IgD-negative memory B cell (primary cell): ENCODE measurements at regions not wholly inside any gene's neighbourhood (a gene's known extent, or its start where the extent isn't known, plus 50 kb on each side); places are given as distances from the start of the nearest gene placed in this dataset.
A peak's percentile ranks its signal among the peaks of the same experiment; 100 is the strongest.

Source experiments
- H3K27ac Mint-ChIP-seq, 3 donors: one replicate each; pipeline ENCODE4 v1.8.0; 2020 to 2022; ENCODE audit warnings: mild to moderate bottlenecking in 3 of 3, mixed read lengths in 3 of 3, moderate library complexity in 1 of 3
- H3K27me3 Mint-ChIP-seq: one replicate; pipeline ENCODE4 v1.8.0; 2021; ENCODE audit warnings: mixed read lengths
- H3K36me3 Mint-ChIP-seq: one replicate; pipeline ENCODE4 v1.8.0; 2020; ENCODE audit warnings: mild to moderate bottlenecking, mixed read lengths
- H3K4me1 Mint-ChIP-seq, 3 donors: one replicate each; pipeline ENCODE4 v1.8.0; 2020 to 2022; ENCODE audit warnings: mixed read lengths in 3 of 3, mild to moderate bottlenecking in 1 of 3
- H3K4me3 Mint-ChIP-seq, 4 donors: one replicate each; pipeline ENCODE4 v1.8.0; 2020 to 2022; ENCODE audit warnings: mild to moderate bottlenecking in 4 of 4, mixed read lengths in 4 of 4, moderate library complexity in 3 of 4
- H3K9me3 Mint-ChIP-seq, 3 donors: one replicate each; pipeline ENCODE4 v1.8.0; 2020 to 2021; ENCODE audit warnings: mixed read lengths in 3 of 3, mild to moderate bottlenecking in 1 of 3

DNA sequence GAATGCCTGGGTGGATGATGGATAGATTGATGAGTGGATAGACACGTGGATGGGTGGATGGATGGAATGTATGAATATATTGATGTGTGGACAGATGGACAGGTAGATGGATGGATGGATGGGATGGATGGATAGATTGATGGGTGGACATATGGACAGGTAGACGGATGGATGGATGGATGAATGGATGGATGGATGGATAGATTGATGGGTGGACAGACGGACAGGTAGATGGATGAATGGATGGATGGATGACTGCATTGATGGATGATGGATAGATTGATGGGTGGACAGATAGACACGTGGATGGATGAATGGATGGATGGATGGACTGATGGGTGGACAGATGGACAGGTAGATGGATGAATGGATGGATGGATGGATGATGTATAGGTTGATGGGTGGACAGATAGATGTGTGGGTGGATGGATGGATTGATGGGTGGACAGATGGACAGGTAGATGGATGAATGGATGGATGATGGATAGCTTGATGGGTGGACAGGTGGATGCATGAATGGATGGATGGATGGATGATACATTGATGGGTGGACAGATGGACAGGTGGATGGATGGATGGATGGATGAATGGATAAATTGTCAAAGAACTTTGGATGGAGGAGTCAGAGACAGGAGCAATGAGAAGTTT lies 171.4 kb upstream of the AFDN start:
- H3K27ac Mint-ChIP-seq, result no peak overlapping the region
- H3K36me3 Mint-ChIP-seq, result no peaks in the 10 kb centered on the region
- H3K4me3 Mint-ChIP-seq, result no peak overlapping the region

DNA sequence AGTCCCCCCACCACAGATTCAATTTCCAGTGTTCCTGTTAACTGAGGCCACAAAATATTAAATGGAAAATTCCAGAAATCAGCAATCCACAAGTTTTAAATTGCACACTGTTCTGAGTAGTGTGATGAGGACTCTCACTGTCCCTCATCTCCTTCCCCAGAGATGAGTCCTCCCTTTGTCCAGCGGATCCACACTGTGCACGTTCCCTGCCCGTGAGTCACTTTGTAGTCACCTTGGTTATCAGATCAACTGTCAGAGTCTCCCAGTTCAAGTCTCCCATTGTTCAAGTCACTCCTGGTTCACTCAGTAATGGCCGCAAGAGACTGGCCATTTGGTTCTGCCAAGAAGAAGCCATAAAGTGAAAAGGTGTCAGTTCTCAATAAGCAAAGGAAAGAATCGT lies 168.6 kb upstream of the AFDN start:
- H3K27ac Mint-ChIP-seq, result no peak overlapping the region
- H3K4me1 Mint-ChIP-seq, result no peaks in the 10 kb centered on the region
- H3K27me3 Mint-ChIP-seq, result peaks cover 3% of the 10 kb centered on the region
- H3K9me3 Mint-ChIP-seq, result peaks cover 0 to 2% (median 0%) of the 10 kb centered on the region in 3 donors
- H3K4me3 Mint-ChIP-seq, result no peak overlapping the region
- H3K36me3 Mint-ChIP-seq, result no peaks in the 10 kb centered on the region

More for the DNA sequence above, 171.4 kb upstream of the AFDN start:
- peaks cover 3% of the 10 kb centered on the region for H3K27me3 Mint-ChIP-seq
- peaks cover 0 to 2% (median 0%) of the 10 kb centered on the region in 3 donors for H3K9me3 Mint-ChIP-seq
- no peaks in the 10 kb centered on the region for H3K4me1 Mint-ChIP-seq

DNA sequence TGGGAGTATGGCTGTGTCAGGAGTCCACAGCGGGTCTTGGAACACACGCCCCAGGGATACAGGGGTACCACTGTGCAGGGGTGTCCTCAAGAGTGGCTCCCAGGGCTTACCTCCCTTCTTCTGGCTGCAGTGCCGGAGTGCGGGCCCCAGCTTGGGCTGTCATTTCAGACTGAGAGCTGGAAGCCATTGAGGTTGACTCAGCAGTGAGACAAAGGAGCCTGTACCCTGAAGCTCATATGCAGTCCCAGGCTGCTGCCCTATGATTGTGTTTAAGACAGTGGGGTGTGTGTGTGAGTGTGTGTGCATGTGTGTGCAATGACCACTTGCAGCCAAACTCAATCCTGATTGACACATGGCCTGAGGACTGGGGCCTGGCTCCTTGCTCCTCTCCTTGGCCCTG lies 167.7 kb upstream of the AFDN start:
- Mint-ChIP-seq H3K36me3 (no peaks in the 10 kb centered on the region), H3K27me3 (no peaks in the 10 kb centered on the region), H3K4me1 (no peaks in the 10 kb centered on the region), H3K4me3 (no peak overlapping the region), H3K9me3 (no peaks in the 10 kb centered on the region), H3K27ac (no peak overlapping the region)

DNA sequence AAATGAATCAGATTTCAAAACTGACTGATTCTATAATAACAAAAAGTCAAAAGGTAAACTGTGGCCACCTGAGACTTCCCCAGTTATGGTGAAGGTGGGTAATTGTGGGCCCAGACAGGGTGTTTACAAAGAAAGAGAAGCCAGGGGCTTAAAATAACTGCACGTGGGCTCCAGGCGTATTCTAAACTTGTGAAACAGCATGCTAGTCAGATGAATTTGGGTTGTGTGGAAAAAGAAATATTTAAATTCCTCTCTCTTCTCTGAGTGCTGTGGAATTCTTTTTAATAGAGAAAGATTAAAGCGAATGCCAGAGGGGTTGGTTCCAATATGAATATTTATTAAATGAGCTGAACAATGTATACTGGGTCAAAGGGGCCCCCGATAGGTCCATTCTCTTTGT lies 166.3 kb upstream of the AFDN start:
- Mint-ChIP-seq H3K9me3 (no peaks in the 10 kb centered on the region), H3K27me3 (no peaks in the 10 kb centered on the region), H3K4me3 (no peak overlapping the region), H3K27ac (no peak overlapping the region), H3K36me3 (no peaks in the 10 kb centered on the region), H3K4me1 (no peaks in the 10 kb centered on the region)

DNA sequence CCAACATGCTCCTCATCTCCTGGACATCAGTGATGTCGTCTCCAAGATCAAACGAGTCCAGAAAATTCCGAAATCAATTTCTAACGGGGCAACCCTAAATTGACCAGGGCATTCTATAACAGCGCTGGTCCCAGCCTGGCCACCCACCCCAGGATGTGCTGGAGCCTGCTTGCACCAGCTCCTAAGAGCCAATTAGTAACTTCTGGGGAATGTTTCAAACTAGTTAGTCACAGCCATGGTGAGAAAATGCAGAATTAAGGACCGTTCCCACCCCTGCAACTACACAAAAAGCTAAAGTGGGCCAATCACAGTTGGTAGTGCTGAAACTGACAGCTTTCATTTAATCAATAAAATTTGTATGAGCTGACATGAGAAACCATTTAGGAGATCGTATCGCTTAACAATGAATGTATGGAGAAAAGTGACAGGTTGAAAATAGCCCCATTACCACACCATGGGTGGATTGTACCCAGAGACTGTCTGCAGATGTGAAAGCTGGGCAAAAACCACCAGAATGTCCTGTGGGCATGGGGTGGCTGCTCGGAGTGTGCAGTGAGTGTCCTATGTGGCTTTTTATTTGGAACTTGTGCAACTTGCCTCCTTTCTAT lies 165.7 kb upstream of the AFDN start:
- Mint-ChIP-seq H3K9me3 (no peaks in the 10 kb centered on the region), H3K27me3 (peaks cover 1% of the 10 kb centered on the region)

DNA sequence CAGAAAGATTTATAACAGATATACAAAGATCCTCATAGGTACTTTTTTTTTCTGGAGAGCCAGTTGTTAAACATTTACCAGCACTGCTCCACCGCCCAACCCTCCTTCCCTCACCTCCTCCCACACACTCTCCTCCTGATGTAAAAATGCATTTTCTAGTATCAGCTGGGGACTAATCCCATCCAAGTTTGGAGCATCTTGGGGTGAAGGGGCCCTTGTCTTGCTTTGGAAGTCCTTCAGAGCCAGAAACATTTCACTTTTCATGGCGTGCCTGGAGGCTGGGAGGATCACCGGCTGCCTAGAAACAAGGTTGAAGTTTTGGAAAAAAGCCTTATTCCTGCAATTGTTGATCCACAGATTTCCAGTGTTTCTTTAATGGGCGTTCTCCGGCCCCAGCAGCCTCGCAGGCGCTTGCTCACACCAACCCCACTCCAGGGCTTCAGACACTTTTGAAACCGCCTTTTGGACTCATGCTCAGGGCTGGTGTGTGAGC lies 165.1 kb upstream of the AFDN start:
- no peaks in the 10 kb centered on the region for H3K36me3 Mint-ChIP-seq
- no peak overlapping the region for H3K27ac Mint-ChIP-seq
- H3K4me3 Mint-ChIP-seq, result no peak overlapping the region
- peaks cover 1% of the 10 kb centered on the region for H3K27me3 Mint-ChIP-seq
- H3K9me3 Mint-ChIP-seq, result no peaks in the 10 kb centered on the region
- H3K4me1 Mint-ChIP-seq, result no peaks in the 10 kb centered on the region

More for the DNA sequence above, 165.7 kb upstream of the AFDN start:
- Mint-ChIP-seq H3K27ac (peak overlapping the region in 1 of 3 donors; percentile 25), H3K36me3 (no peaks in the 10 kb centered on the region), H3K4me3 (no peak overlapping the region), H3K4me1 (no peaks in the 10 kb centered on the region)

DNA sequence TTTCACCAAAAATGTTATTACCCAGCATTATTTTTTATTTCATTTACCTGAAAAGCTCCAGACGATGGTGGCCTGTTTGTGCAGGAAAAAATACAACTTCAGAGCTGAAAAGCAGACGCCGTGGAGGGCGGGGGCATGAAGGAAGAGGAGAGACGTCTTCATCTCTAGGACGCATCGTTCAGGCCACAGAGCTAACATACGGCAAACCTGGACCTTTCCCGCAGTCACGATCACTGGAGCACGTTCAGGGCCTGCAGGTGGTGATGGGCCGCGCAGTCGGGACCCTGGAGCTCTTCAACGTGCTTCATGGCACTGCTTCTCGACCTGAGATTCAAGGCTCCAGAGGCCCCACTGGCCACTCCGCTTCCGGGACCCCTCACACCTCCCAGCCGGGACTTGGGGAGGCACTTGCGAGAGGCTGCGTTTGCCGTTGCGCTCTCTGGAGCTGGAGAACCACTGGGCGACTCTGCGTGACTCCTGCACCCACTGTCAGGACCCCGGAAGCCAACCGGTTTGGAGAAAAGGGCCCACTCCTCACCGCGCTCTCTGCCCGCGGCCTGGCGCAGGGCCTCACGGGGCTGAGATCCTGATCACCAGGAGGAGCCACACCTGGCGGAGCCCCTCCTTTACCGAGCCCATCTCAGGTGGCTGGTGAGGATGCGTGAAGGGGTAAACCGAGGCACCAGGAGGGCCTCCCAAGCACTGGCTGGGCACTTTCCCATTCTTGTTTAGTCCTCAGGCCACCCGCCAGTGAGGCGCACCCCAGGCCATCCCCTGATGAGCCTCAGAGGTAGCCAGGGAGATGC lies 164.4 kb upstream of the AFDN start:
- H3K36me3 Mint-ChIP-seq, result no peaks in the 10 kb centered on the region
- peaks cover 1% of the 10 kb centered on the region for H3K27me3 Mint-ChIP-seq
- no peak overlapping the region for H3K4me3 Mint-ChIP-seq
- H3K9me3 Mint-ChIP-seq, result no peaks in the 10 kb centered on the region
- no peak overlapping the region for H3K27ac Mint-ChIP-seq
- no peaks in the 10 kb centered on the region for H3K4me1 Mint-ChIP-seq

DNA sequence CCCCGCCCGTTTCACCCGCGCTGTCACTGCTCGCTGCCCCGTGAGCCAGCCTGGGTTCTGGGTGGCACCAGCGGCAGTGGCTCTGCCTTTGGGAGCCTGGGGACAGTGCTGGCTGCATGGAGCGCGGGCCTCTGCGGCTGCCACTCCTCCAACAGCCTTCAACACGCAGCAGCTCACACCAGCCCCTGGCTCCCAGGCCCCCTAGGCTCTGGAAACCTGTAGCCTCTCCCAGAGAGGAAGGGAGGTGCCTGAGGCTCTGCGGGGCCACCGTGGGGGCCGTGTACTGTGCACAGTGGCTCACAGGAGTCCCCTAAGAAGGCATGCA lies 163.9 kb upstream of the AFDN start:
- H3K36me3 Mint-ChIP-seq, result no peaks in the 10 kb centered on the region
- no peak overlapping the region for H3K4me3 Mint-ChIP-seq
- no peaks in the 10 kb centered on the region for H3K9me3 Mint-ChIP-seq
- no peak overlapping the region for H3K27ac Mint-ChIP-seq
- peaks cover 1% of the 10 kb centered on the region for H3K27me3 Mint-ChIP-seq
- H3K4me1 Mint-ChIP-seq, result no peaks in the 10 kb centered on the region

DNA sequence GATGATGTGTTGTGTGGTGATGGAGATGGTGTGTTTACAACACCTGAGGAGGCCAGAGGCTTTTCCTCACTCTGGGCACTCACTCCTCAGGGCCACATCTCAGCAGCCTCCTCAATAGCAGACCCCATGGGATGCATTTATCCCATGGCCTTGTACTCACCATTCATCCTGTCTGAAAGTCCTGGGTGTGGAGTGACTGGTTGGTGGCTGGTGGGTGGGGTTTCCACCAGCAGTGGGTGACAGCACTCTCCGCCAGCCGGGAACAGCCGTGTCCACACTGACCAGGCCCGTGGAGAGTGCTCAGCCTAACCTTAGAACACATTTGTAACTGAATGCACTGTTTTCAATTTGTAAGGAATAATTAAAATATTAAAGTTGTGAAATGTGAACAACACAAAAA lies 163.4 kb upstream of the AFDN start:
- Mint-ChIP-seq H3K4me3 (no peak overlapping the region), H3K36me3 (no peaks in the 10 kb centered on the region), H3K9me3 (no peaks in the 10 kb centered on the region), H3K27me3 (peaks cover 4% of the 10 kb centered on the region), H3K27ac (no peak overlapping the region), H3K4me1 (no peaks in the 10 kb centered on the region)

DNA sequence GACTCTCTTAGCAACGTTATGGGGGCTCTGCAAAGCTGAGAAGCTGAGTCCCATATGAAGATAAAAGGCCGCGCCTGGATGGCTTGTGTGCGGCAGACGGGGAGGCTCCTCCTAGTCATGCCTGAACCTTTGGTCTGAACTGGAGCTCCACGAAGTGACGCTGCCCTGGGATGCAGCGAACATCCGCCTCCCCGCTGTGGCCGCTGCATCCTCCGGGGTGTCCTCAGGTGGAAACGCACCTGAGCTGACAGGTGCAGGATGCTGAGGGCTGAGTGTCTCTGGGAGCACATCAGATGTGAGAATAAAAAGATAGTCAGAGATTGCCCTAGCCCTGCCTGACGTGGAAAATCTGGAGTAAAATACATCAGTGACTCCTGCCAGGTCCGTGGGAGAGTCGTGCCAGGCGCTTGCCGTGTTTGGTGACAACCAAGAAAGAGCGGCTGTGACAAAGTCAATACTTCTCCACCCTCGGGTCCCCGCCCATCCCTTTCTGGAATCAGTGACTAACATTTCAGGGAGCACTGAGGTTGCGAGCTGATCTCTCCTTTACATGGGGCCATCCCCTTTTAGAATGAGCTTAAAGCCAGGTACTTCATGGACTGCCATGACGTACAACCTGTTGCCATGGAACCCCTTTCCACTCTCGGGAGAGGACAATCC lies 162.8 kb upstream of the AFDN start:
- Mint-ChIP-seq H3K4me3 (no peak overlapping the region), H3K36me3 (no peaks in the 10 kb centered on the region), H3K27me3 (peaks cover 6% of the 10 kb centered on the region), H3K27ac (no peak overlapping the region), H3K4me1 (no peaks in the 10 kb centered on the region), H3K9me3 (no peaks in the 10 kb centered on the region)

DNA sequence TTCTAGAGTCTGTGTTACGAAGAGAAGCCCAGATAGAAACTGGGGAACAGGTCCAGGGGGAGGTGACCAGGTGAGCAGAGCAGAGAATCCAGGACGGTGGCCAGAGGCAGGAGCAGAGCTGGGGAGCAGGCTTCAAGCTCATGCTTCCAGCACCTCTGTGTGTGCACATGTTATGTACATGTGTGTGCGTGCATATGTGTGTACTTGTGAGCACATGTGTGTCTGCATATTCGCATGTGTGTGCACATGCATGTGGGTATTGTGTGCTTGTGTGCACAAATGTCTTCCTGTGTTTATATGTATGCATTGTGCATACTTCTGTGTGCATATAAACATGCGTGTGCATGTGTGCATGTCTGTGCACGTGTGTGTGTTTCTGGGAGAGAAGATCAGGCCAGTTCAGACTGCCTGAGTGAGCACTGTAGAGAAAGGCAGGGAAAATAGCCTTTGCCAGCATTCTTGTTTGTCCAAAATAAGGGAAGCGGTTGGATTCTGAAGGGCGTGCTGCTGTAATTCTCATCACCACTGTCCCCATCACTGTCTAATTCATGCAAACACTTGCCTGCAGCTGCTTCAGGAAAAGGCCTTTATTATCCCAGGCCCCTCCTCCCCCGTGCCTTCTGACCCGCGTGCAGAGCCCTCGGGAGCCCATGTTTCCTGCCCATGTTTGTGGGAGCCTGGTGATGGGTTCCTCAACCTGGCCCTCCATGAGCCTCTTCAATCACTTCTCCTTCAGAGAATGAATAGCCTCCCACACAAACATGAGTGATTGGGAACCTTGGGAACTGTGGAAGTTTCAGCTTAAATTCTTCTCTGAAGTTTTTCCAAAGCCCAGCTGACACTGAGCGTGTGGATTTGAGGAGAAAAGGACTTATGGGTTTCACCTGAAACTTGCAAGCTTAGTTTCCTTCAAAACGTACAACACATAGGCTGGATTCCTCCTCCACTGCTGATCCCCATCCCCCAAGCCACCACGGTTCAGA lies 161.7 kb upstream of the AFDN start:
- no peak overlapping the region for H3K4me3 Mint-ChIP-seq

DNA sequence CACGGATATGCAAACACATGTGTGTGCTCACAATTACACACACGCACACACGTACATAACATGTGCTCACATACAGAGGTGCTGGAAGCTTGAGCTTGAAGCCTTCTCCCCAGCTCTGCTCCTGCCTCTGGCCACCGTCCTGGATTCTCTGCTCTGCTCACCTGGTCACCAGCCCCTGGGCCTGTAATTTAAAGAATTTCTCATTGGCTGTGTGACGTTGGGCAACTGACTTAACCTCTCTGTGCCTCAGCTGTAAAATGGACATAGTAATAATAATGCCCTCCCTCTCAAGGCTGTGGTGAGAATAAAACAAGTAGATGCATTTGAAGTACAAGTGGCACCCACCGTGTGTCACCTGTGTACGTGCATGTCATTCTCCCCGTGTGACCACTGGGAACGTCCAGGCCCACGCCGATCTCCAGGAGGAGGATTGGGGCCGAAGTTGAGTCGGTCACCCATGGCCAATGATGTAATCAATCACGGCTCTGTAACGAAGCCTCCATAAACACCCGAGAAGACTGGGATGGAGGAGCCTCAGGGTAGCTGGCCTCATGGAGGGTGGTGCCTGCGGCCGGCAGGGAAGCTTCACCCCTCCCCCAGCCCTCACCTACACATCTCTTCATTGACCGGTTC lies 160.9 kb upstream of the AFDN start:
- no peak overlapping the region for H3K4me3 Mint-ChIP-seq
- no peaks in the 10 kb centered on the region for H3K36me3 Mint-ChIP-seq
- no peaks in the 10 kb centered on the region for H3K9me3 Mint-ChIP-seq
- H3K27ac Mint-ChIP-seq, result no peak overlapping the region
- no peaks in the 10 kb centered on the region for H3K4me1 Mint-ChIP-seq
- peaks cover 6% of the 10 kb centered on the region for H3K27me3 Mint-ChIP-seq

More for the DNA sequence above, 161.7 kb upstream of the AFDN start:
- Mint-ChIP-seq H3K4me1 (no peaks in the 10 kb centered on the region), H3K36me3 (no peaks in the 10 kb centered on the region), H3K9me3 (no peaks in the 10 kb centered on the region), H3K27ac (no peak overlapping the region), H3K27me3 (peaks cover 6% of the 10 kb centered on the region)

DNA sequence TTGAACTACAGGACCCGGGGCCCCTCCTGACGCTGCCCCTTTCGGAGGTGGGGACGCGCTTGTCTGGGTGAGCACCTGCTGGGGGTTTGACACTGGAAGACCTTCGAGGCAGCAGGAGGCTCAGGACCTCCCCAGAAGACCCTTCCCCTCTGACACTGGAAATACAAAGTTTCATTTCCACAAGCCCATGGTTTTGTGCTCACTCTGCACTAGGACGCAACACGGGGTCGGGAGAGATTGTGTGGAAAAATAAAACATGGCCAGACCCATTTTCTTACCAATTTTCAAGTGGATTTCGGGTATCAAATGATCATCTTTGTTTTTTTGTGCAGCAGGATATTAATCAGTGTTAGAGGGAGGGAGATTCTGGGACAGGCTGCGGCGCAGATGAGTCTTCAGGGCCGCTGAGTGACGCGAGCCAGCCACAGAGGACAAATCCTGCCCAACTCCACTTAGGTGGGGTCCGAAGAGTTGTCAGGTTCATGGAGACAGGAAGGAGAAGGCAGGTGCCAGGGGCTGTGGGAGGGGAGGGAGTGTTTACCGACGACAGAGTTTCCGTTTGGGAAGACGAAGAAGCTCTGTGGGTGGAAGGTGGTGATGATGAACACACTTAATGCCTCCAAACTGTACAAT lies 160.0 kb upstream of the AFDN start:
- no peak overlapping the region for H3K27ac Mint-ChIP-seq
- H3K4me3 Mint-ChIP-seq, result no peak overlapping the region
- peaks cover 0 to 4% (median 0%) of the 10 kb centered on the region in 3 donors for H3K9me3 Mint-ChIP-seq
- no peaks in the 10 kb centered on the region for H3K36me3 Mint-ChIP-seq
- peaks cover 6% of the 10 kb centered on the region for H3K27me3 Mint-ChIP-seq
- no peaks in the 10 kb centered on the region for H3K4me1 Mint-ChIP-seq
